ENCODE measurements at regions not wholly inside any gene's neighbourhood (a gene's known extent, or its start where the extent isn't known, plus 50 kb on each side); places are given as distances from the start of the nearest gene placed in this dataset.
"Not testable (repeated sequence)": the region's sequence is repeated elsewhere in the genome, so short reads cannot be mapped to it uniquely, and the experiment has no call there.

DNA sequence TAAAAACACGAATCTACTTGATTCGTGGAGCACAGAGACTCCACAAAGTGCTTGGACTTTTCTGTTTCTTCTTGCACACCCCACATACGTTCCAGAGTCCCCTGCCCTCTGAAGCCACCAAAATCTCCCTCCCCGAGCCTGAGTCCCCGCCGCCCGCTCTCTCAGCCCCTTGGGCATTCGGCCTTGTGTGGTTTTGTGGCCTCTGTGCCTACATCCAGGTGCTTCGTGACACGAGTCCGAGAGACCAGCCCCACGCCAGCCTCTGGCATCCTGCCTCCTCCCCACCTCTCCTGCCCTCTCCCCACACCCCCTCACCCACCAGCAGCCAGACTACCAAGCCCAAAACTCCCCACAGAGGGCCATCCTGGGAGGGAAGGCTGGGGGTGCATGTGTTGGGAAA is 87.8 kb upstream of the PPP1R26 start:
- no peak for FAIRE-seq

DNA sequence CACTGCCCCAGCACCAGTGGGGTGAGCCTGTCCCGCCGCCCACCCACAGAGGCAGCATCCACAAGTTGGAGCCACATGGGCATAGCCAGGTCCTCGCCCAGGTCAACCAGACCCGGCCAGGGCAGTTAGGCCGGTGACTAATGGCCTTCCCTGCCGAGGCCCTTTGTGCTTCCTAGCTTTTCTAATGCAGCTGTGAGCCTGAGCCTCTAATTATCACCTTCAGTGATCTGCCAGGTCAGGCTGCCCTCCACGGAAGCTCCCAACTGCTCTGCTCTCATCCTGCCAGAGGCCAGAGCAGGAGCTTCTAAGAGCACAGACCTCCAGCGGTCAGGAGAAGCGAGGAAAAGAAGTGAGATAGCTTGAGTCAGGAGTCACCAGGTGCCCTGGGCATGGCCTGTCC is 87.1 kb upstream of the PPP1R26 start:
- no peak for FAIRE-seq

DNA sequence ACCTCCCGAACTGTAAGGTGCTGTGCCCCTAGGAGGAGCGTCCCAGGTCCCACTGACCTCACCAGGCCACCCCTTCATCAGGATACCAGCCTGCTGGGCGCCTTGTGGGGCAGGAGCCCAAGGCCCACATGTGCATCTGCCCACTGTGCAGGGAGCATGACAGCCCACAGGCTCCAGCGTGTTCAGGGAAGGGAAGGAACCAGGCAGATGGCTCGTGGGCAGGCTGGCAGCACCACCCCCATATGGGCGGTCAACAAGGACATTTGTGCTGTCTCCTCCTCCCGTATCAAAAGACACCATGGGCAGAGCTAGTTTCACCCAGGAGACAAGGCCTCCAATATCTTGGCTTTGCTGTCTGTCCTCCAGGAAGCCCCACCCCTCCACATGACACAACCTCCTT is 85.5 kb upstream of the PPP1R26 start:
- FAIRE-seq: no peak

DNA sequence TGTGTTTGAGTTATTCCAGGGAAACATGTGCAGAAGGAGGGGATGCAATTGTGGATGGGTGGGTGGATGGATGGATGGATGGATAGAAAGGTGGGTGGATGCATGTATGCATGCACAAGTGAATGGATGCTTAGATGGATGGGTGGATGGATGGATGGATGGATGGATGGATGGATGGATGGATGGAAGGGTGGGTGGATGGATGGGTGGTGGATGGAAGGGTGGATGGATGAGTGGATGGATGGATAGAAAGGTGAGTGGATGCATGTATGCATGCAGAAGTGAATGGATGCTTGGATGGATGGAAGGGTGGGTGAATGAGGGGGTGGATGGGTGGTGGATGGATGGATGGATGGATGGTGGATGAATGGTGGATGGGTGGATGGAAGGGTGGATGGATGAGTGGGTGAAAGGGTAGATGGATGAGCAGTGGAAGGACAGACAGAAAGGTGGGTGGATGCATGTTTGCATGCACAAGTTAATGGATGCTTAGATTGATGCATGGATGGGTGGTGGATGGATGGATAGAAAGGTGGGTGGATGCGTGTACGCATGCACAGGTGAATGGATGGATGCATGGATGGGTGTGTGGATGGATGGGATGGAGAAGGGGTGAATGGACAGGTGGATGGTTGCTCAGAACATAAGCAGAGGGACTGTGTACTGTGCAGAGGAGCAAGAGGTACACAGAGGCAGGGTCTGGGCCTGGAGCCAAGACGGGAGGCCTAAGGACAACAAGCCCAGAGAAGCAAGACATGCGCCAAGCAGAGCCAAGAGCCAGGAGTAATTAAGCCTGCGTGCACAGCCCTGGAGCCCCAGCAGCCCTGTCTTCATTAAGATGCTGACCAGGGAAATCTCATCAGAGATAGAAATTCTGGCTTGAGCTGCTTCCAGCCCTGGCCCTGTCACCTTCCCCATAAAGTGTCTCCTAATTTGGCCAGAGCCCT is 84.6 kb upstream of the PPP1R26 start:
- no peak for FAIRE-seq

DNA sequence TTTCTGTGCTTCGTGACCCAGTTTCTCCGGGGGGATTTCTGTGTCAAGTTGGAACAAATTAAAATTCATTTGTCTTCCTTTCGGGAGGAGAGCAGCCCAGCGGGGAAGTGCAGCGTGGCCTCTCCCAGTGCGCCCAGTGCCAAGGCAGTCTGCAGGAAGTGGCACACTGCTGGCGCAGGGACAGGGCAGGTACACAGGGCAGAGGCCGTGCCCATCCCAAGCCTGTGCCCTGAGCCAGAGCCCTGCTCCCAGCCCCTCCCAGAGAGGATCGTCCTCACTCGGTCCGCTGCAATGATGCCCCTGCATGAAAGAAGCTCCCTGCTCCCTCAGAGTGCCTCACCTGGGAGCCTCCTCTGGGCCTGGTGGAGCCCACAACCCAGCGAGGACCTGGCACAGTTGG is 82.4 kb upstream of the PPP1R26 start:
- FAIRE-seq: no peak

DNA sequence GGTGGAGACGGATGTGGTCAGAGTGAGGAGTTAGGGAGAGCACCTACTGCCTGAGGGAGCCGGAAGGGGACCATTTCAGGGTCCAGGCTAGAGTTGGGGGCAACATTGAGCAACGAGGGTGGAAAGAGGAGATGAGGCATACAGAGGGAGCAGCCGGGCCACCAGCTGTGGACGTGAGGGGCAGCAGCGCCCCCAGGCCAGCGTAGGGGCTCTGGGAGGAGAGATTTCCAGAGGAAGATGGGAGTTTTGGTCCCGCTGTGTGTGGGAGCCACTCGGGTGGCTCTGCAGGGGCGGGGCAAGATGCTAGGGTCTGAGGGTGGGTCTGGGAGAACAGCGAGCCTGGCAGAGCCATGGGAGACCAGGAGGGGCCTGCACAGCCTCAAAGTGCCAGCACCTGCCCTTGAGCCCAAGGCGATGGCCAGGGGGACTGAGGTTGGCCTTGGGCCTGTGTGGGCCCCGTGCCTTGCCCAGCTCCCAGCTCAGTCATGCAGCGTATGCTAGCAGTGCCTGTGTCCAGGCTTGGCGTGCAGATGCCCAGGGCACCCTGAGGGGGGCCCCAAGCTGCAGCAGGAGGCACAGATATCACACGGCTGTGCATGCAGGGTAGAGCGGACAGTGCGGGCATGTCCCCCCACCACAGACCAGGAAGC is 80.5 kb upstream of the PPP1R26 start:
- no peak for FAIRE-seq

DNA sequence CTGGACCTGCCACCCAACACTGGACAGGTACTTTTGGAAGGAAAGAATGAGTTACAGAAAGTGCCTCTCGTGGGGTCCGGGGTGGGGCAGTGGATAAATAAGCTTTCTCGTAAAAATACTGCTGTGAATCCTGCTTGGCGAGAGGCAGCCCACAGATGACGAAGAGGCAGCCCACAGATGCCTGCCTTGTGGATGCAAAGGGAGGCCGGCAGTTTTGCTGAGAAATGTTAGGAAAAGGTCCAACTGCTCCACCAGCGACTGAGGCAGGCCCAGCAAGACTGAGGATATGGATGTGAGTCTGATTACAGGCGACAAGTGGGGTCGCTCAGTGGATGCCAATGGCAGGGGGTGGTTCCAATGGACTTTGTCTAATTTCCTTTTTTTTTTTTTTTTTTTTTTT is 79.1 kb upstream of the PPP1R26 start:
- no peak for FAIRE-seq

DNA sequence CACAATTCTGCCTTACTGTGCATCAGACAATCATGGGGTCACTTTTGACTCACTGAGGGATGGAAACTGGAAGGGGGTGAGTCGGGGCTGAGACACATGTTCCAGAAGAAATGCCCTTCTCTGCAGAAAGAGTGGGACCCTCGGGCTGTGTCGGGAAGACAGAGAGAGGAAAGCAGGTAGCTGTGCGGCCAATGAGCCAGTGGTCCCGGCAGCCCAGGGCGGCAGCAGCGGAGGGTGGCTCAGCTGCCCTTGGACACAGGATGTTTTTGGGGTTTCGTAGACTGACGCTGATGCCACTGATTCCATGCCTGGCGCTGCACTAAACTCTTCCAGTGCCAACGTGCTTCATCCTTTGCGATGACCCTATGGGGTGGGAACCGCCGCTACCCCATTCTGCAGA is 78.4 kb upstream of the PPP1R26 start:
- no peak for FAIRE-seq

DNA sequence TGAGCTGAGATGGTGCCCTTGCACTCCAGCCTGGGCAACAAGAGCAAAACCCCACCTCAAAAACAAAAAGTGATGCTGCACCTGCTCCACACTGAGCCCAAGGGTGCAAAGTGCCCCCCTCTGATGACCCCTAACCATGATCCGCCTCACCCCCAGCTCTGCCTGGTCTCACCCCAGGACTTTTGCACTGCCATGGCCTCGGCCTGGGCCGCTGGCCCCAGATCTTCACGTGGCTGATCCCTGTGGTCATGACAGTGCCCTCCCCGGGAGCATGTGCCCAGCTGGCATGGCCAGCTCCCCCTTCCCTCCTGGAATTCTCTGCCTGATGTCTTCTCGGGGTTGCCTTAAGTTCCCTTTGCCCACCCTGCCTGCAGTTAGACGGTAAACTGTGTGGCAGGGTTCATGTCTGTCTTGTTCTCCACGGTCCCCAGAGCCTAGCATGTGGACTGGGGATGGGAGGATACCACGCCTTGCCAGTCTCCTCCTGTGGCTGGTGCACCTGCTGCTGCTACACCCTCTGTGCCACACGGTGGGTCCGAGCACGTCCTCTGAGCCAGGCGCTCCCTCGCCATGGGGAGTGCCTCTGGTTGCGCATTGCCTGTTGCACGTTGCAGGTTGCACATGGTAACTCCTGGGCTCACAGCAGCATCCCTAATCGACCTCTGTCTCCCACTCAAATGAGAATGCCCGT is 77.4 kb upstream of the PPP1R26 start:
- no peak for FAIRE-seq

DNA sequence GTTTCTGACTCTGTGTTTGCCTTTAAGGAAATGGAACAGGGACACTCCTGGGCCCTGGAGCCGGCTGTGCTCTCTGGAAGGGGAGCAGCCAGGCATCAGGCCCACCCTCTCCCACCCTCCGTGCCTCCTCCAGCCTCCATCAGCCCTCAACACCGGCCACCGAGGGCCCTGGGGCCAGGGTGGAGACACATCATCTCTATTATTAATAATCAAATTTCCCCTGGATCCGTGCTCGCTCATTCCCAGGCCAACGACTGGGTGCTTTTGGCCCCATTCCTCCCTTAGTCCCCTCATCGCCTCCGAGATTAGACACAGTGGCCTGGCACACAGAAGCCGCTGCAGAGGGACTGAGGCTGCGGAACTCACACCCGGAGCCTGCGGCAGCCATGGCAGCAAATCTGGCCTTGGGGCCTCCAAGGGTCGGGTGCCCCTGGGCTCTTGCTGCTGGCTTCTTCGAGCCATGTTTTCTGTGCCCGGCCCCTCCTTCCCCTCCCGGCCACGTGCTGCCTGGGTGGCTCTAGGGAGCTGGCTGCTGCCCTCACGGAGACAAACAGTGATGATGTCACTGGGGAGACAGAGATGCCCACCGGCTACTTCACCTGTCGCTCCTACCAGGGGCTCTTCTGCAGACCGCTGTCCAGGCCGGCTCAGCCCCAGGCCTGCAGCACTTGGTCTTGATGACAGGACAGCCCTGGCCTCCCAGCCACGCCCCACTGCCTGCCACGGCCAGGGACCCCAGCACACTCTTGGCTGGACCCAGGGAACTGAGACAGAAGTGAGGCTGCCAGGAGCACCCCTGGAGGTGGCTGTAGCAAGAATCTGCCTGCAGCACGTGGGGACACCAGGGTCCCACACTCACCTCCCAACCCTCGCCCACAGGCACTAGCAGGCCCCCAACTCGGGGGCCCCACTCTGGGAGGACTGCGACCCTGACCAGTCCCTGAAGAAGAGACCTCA is 76.6 kb upstream of the PPP1R26 start:
- FAIRE-seq: no peak

DNA sequence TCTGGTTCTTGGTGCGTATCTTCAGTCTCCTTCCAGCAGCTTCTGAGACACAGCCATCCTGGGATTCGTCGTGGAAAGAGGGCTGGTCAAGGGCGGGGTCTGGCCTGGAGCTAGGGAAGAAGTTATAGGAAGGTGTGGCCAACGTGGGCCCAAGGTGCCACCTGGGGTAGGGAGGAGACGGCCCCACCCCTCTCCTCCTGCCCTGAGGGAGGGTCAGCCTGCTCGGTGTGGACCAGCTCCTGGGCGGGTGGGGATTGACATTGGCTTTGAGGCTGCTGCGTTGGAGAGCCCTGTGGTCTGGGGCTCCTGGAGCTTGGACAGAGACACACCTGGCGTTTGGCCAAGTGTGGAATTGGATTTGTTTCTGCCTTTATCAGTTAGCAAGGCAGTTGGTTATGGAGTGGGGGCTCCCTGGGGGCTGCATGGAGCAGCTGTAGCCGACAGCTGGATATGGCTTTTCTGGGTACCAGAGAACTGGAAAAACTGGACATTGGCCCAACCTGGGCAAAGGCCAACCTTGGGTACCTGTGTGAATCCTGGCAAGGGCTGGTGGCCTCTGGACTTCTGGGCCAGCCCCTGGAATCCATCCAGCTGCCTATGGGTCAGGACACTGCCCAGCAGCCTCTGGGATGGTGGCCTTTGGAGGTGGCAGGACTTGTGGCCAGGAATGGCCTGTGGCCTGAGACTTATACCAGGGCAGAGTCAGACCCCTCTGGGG is 75.7 kb upstream of the PPP1R26 start:
- no peak for FAIRE-seq

DNA sequence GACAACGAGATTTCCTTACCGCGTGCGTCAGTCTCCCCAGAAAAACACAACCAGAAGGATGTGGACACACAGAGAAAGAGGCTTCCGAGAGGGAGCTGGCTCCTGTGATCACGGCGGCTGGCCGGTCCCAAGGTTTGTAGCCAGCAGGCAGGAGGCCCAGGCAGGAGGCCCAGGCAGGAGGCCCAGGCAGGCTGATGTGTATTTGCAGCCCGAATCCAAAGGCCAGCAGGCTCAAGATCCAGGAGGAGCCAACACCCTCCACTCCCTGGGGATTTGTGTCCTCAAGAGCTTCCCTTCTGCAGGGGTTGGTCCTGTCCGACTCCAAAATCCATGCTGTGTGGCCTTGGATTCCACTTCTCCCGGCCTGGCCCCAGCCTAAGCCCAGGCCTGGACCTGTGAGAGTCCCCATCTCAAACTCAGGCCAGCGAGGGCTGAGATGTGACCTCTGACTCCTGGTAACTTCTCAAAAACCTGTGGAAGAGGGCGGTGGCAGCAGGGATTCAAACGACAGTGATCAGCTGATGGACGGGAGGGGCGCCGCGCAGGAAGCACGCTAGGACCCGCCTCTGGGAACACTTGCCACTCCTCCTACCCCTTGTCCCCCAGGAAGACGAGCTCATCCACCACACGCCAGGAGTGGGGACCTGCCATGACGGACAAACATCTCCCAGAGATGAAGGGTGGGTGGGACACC is 75.0 kb upstream of the PPP1R26 start:
- FAIRE-seq: no peak

DNA sequence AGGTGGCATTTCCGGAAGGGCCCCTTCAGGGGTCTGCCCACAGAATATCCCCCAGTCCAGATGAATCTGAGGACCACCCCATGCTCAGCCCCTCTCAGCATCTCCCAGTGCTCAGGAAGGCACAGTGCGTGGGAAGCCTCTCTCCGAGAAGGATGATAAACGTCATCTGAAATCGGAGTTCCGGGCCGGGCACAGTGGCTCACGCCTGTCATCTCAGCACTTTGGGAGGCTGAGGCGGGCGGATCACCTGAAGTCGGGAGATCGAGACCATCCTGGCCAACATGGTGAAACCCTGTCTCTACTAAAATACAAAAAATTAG is 74.5 kb upstream of the PPP1R26 start:
- not testable (repeated sequence) for FAIRE-seq

DNA sequence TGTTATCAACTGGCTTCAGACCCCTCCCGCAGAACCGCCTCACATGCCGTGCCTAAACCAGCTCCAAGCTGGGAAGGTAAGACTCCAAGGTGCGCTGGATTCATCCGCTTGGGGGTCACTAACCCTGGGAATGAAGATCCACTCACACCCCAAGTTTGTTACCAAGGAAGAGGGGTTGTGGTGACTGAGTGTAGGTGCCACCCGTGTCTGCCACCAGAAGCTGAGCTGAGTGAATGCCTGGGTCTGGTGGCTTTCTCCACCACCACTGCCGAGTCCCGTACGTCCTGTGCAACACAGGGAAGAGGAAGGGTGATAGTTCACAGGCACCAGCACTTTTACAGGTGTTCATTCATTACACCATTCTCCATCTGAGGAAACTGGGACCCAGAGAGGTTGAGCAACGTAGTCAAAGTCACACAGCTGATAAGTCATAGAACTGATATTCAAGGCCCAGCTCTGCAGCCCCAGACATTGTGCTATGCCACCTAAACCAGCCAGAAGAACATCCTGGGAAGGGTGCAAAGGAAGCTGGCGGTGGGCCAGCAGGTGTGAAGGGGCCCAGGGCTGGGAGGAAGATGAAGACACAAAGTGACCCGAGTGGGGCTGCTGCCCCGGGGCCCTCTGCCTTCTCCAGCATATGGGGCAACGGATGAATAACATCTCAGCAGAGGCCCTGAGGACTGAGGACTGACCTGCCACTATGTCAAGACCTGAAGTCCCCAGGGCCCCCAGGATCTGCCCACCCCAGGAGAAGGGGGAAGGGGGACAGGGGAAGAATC is 70.9 kb upstream of the PPP1R26 start:
- FAIRE-seq: no peak

DNA sequence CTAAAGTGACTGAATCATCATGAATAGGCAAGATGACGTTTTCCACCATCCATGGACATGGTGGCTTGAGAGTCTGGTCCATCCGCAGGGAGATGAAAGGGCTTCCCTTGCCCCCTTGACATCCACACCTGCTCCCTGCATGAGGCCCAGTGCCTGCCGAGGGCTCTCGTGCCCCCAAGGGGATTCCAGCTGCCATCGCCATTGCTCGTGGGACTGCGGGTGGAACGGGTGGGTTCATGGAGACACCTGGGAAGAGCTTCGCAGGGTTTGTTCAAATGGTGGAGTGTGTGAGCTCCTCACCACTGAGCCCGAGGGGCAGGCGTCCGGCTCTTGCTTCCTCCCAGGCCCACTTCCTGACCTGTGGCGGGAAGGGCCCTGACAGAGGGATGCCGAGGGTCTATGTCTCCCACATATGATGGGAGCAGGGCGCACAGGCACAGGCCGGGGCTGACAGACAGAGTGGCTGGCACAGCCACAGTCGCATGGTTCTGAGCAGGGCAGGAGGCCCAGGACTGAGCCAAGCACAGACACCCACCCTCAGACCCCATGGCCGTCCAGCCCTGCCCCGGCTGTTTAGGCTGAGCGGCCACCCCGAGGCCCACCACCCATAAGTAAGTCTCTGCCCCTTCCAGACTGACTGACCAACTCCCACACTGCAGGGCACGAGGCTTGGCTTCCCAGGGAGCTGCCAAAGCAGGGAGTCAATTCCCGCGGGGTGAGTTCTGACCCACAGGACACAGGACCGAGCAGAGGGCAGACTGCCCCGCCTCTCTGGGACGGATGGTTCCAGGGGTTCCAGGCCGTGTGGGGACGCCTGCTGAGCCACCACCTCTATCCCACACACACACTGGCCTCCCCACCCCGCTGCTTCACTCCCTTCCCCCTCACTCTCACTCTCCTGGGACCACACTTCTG is 70.0 kb upstream of the PPP1R26 start:
- FAIRE-seq: no peak

DNA sequence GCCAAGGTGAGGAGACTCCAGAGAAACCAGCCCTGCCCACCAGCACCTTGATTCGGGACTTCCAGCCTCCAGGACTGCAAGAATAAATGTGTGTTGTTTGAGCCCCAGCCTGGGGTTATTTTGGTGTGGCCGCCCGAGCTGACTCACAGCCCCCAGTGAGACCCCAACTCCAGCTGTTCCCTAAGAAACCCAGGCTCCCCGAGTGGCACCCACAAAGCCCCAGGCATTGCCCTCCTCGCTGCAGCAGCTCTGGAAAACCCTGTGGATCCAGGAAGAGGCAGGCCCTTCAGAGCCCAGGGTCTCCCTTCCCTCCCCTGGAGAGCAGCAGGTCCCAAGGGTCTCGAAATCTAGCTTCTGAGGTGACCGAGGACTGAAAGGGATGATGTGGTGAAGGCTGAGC is 69.2 kb upstream of the PPP1R26 start:
- FAIRE-seq: no peak

DNA sequence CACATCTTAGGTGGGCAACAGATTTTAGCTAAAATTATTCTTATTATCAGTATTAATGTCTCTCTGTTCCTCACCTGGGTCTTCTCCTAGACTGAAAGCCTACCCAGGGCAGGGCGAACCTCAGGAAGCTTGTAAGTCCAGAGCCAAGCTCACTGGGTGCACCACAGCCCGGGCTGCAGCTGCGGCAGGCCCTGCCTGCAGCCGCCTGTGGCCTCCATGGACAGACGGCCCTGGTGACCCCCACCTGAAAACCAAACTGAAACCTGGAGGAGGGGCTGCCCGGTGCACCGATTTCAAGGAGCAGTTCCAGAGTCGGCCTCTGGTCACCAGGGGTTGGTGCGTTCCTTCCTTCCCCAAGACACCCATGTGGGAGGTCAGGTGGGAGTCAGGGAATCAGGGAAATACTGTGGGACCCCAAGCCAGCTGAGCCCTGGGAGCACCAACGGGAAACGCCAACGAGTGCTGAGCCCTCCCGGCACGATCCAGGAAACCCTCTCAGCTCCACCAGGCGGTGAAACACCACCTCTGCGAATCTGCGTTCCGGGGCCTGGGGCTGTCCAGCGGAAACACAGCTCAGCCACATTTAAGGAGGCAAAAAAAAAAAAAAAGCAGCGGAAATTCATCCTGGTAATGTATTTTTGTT is 68.6 kb upstream of the PPP1R26 start:
- FAIRE-seq: no peak

DNA sequence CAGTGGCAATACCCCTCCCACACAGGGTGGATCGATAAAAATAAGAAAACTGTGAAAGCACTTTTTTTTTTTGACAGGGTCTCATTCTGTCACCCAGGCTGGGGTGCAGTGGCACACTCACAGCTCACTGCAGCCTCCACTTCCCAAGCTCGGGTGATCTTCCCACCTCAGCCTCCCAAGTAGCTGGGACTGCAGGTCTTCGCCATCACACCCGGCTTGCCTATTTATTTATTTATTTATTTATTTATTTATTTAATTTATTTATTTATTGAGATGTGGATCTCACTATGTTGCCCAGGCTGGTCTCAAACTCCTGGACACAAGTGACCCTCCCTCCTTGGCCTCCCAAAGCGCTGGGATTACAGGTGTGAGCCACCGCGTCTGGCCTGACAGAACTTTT is 68.0 kb upstream of the PPP1R26 start:
- FAIRE-seq: not testable (repeated sequence)

Measured in endometrium (tissue), 2 donors.